Uterus (tissue), 2 donors: ENCODE measurements at regions not wholly inside any gene's neighbourhood (a gene's known extent, or its start where the extent isn't known, plus 50 kb on each side); places are given as distances from the start of the nearest gene placed in this dataset.

ENCODE experiments used
- POLR2A ChIP-seq, 2 donors: fragments of 450-650 bp; IDR thresholded peaks; one replicate each; pipeline ENCODE4 v1.6.1; 2016; ENCODE audit warnings: antibody characterized with exemption in 2 of 2, mild to moderate bottlenecking in 1 of 2, moderate library complexity in 1 of 2
- TF ChIP-seq, protein P1 (sequence below), 4 experiments: fragments of 200-600 bp in 2 of 4; fragments of 450-650 bp in 2 of 4; sonication (generic) in 2 of 4; IDR thresholded peaks; one replicate each; pipeline ENCODE4 v1.5.1; 2016 to 2019; ENCODE audit warnings: antibody characterized with exemption in 4 of 4, mild to moderate bottlenecking in 2 of 4, moderate library complexity in 1 of 4

GRCh38 chr1:219350172-219350931 lies 176.7 kb downstream of the LYPLAL1 start:
- TF ChIP-seq, protein P1, sequence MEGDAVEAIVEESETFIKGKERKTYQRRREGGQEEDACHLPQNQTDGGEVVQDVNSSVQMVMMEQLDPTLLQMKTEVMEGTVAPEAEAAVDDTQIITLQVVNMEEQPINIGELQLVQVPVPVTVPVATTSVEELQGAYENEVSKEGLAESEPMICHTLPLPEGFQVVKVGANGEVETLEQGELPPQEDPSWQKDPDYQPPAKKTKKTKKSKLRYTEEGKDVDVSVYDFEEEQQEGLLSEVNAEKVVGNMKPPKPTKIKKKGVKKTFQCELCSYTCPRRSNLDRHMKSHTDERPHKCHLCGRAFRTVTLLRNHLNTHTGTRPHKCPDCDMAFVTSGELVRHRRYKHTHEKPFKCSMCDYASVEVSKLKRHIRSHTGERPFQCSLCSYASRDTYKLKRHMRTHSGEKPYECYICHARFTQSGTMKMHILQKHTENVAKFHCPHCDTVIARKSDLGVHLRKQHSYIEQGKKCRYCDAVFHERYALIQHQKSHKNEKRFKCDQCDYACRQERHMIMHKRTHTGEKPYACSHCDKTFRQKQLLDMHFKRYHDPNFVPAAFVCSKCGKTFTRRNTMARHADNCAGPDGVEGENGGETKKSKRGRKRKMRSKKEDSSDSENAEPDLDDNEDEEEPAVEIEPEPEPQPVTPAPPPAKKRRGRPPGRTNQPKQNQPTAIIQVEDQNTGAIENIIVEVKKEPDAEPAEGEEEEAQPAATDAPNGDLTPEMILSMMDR (IDR thresholded peaks at IDR 0.05), result no peak
- no peak for TF ChIP-seq POLR2A (IDR thresholded peaks at IDR 0.05)
